ENCODE measurements at regions not wholly inside any gene's neighbourhood (a gene's known extent, or its start where the extent isn't known, plus 50 kb on each side); places are given as distances from the start of the nearest gene placed in this dataset.

DNA sequence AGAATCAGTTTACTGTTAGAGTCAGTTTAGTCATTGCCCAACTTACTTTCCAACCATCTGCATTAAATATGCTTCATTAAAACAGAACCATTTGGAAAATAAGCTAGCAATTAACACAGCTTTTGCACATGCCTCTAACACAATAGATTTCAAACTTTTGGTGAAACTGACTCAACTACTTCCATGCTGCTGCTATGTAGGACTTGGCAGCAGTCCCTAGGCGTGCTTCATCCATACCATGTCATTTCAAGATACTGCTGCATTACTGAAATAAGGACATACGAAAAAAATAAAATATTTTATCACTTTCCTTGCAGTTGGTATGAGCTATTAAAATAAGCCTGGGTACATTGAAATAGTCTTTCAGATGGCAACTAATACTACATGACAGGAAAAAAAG lies 65.5 kb upstream of the SOX6 start:
- H3K4me3 ChIP-seq, result no peak overlapping the region
- intact Hi-C loops (cut with DNase I), result no loop called here
- WGBS, 3 donors, result 91 to 95% (median 94%) methylated on average over 2 of the region's 2 CpGs

DNA sequence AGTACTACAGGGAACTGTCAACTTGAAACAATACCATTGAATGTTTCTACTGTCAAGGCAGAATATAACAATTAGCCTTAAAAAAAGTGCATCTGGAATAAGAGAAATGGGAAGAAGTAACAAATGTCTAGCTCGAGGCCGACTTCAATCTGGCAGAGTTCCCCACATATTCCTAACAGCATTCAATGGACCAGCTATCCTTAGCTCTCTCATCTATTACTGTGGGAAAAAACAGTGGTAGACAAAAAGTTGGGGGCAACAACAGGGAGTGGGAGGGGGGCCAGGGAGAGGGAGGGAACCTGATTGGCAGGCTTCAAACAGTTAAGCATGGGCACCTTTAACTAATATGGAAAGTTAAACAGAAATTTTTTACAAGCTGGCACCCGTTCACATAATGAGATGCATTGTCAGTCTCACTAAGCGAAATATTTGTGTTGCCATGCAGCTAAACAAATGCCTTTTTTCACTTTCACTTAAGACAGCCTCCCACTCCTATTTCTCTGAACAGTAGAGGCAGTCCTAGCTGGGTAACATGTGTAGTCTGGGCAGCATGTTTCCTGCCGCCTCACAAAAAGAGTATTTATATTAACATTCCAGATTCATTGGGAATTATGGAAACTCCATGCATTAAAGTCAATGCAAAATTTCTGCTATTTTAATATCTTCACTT lies 62.2 kb upstream of the SOX6 start:
- H3K4me1 ChIP-seq, result peaks cover 25% of the 10 kb centered on the region
- WGBS, 3 donors, result 68 to 75% (median 72%) methylated on average over 5 of the region's 5 CpGs
- H3K27me3 ChIP-seq (ENCODE audit: insufficient read depth in 3 of 3, low read length in 2 of 3), result no peaks in the 10 kb centered on the region
- H3K36me3 ChIP-seq (ENCODE audit: insufficient read depth in 1 of 2, low read depth in 1 of 2), result no peaks in the 10 kb centered on the region
- TF ChIP-seq, protein P1, sequence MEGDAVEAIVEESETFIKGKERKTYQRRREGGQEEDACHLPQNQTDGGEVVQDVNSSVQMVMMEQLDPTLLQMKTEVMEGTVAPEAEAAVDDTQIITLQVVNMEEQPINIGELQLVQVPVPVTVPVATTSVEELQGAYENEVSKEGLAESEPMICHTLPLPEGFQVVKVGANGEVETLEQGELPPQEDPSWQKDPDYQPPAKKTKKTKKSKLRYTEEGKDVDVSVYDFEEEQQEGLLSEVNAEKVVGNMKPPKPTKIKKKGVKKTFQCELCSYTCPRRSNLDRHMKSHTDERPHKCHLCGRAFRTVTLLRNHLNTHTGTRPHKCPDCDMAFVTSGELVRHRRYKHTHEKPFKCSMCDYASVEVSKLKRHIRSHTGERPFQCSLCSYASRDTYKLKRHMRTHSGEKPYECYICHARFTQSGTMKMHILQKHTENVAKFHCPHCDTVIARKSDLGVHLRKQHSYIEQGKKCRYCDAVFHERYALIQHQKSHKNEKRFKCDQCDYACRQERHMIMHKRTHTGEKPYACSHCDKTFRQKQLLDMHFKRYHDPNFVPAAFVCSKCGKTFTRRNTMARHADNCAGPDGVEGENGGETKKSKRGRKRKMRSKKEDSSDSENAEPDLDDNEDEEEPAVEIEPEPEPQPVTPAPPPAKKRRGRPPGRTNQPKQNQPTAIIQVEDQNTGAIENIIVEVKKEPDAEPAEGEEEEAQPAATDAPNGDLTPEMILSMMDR (IDR thresholded peaks at IDR 0.05), result no peak
- ATAC-seq, result no peak
- no peak for DNase-seq
- no peak overlapping the region for H3K27ac ChIP-seq
- H3K4me3 ChIP-seq, result no peak overlapping the region
- no peaks in the 10 kb centered on the region for H3K9me3 ChIP-seq
- intact Hi-C loops (cut with DNase I), result no loop called here

More for the DNA sequence above, 65.5 kb upstream of the SOX6 start:
- peaks cover 34% of the 10 kb centered on the region for H3K4me1 ChIP-seq
- ATAC-seq (no peak), DNase-seq (no peak)
- TF ChIP-seq, protein P1 (IDR thresholded peaks at IDR 0.05), result no peak
- no peak overlapping the region for H3K27ac ChIP-seq
- no peaks in the 10 kb centered on the region for H3K36me3 ChIP-seq (ENCODE audit: insufficient read depth in 1 of 2, low read depth in 1 of 2)
- H3K9me3 ChIP-seq, result no peaks in the 10 kb centered on the region
- H3K27me3 ChIP-seq (ENCODE audit: insufficient read depth in 3 of 3, low read length in 2 of 3), result no peaks in the 10 kb centered on the region

DNA sequence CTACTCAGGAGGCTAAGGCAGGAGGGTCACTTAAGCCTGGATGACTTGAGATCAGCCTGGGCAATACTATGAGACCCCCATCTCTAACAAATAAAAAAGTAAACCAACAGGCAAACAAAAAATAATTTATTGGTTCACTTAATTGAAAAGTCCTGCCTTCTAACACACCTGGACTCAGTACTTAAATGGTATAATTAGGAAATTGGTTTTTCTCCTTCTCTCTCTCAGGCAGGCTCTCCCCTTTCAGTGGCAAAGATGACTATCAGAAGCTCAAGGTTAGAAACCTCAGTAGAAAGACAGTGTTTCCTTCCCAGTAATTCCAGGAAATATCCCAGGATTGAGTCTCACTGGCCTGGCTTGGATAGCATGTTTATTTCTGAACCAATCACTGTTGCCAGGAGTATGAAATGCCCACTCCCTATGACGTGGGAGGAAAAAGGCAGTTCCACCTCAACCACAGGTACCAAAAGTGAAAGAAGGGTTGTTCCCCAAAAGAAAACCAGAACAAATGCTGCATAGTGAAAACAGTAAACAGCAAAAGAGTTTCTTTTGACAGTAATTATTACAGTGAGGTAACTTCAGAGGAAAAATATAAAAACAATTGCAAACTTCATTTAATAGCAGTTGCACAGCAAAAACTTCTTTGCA lies 56.3 kb upstream of the SOX6 start:
- ATAC-seq, result no peak
- H3K4me1 ChIP-seq, result peaks cover 18% of the 10 kb centered on the region
- no peaks in the 10 kb centered on the region for H3K9me3 ChIP-seq
- no peaks in the 10 kb centered on the region for H3K36me3 ChIP-seq (ENCODE audit: insufficient read depth in 1 of 2, low read depth in 1 of 2)
- H3K27me3 ChIP-seq (ENCODE audit: insufficient read depth in 3 of 3, low read length in 2 of 3), result no peaks in the 10 kb centered on the region
- H3K27ac ChIP-seq, result no peak overlapping the region
- H3K4me3 ChIP-seq, result no peak overlapping the region
- no peak for DNase-seq
- 20 to 48% (median 21%) methylated on average over 1 of the region's 1 CpG for WGBS, 3 donors
- TF ChIP-seq, protein P1 (IDR thresholded peaks at IDR 0.05), result no peak
- intact Hi-C loops (cut with DNase I), result no loop called here

DNA sequence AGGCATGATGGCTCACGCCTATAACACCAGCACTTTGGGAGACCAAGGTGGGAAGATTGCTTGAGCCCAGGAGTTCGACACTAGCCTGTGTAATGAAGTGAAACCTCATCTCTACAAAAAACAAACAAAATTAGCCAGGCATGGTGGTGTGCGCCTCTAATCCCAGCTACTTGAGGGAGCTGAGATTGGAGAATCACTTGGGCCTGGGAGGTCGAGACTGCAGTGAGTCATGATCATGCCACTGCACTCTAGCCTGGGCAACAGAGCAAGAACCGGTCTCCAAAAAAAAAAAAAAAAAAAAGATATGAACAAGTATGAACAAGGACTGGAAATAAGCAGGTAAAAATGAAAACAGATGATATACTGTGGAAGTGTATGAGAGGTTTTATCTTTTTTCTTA lies 54.1 kb upstream of the SOX6 start:
- TF ChIP-seq, protein P1 (IDR thresholded peaks at IDR 0.05), result no peak
- intact Hi-C loops (cut with DNase I), result no loop called here
- H3K4me3 ChIP-seq, result no peak overlapping the region
- peaks cover 15% of the 10 kb centered on the region for H3K4me1 ChIP-seq
- no peaks in the 10 kb centered on the region for H3K36me3 ChIP-seq (ENCODE audit: insufficient read depth in 1 of 2, low read depth in 1 of 2)
- no peaks in the 10 kb centered on the region for H3K9me3 ChIP-seq
- H3K27me3 ChIP-seq (ENCODE audit: insufficient read depth in 3 of 3, low read length in 2 of 3), result no peaks in the 10 kb centered on the region
- 90 to 96% (median 93%) methylated on average over 5 of the region's 5 CpGs for WGBS, 3 donors
- no peak for DNase-seq
- H3K27ac ChIP-seq, result no peak overlapping the region
- peak in 1 of 4 donors; percentile 46 for ATAC-seq
